ENCODE measurements at regions not wholly inside any gene's neighbourhood (a gene's known extent, or its start where the extent isn't known, plus 50 kb on each side); places are given as distances from the start of the nearest gene placed in this dataset.

DNA sequence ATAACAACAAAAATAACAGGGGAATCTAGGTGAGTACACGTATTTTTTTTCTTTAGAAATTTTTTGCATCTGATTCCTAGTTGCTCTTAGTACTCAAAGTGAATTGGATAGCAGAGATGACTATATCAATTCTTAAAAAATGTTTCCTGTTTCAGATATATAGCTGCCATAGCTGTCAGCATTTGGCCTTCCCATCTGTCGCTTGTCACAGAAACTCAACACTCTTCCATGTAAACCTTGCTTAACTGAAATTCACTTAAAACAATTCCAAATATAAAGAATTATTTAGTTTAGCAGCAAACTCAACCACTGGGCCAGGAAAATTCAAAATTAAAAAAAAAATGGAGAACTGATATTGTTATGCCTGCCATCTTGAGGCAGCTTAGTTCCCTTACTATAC lies 807.5 kb downstream of the IGSF11 start:
- CTCF ChIA-PET (ENCODE audit: low intra/inter-chr PET ratio), result no interaction called here
- FAIRE-seq (no peak), ATAC-seq (no peak), DNase-seq (ENCODE audit: extremely low read depth in 1 of 4, low spot score in 3 of 4) (no peak)
- H2AFZ ChIP-seq (ENCODE audit: low read depth, low read length), result no peak overlapping the region
- POLR2A ChIA-PET, result no interaction called here
- no peak overlapping the region for H3K4me2 ChIP-seq (ENCODE audit: insufficient read depth, low read length)
- BruUV-seq (replicated peaks), result no TSS peak
- TF ChIP-seq ETV5 (CRISPR knock-in tag; IDR thresholded peaks at IDR 0.05; ENCODE audit: low read depth) (no peak), NCOR1 (IDR thresholded peaks at IDR 0.05) (no peak), MEF2D (tag; conservative IDR thresholded peaks at IDR 0.05; ENCODE audit: low read depth) (no peak), KLF16 (IDR thresholded peaks at IDR 0.05) (no peak), ETV1 (tag; conservative IDR thresholded peaks at IDR 0.05; ENCODE audit: low read depth) (no peak), TBP (optimal IDR thresholded peaks at IDR 0.05; ENCODE audit: low read depth, low read length) (no peak), ZNF778 (CRISPR knock-in tag; IDR thresholded peaks at IDR 0.05) (no peak), EWSR1 (IDR thresholded peaks at IDR 0.05; ENCODE audit: borderline replicate concordance, low read depth, partially characterized antibody) (no peak), POLR2B (IDR thresholded peaks at IDR 0.05; ENCODE audit: low read depth, partially characterized antibody) (no peak), MTF1 (CRISPR knock-in tag; IDR thresholded peaks at IDR 0.05; ENCODE audit: borderline replicate concordance) (no peak), RAD21 (CRISPR knock-in tag; conservative IDR thresholded peaks at IDR 0.05 in 1 of 2, IDR thresholded peaks at IDR 0.05 in 1 of 2) (no peak), TEAD2 (tag; IDR thresholded peaks at IDR 0.05) (no peak), RBM22 (IDR thresholded peaks at IDR 0.05; ENCODE audit: low read depth, low read length, poor library complexity, severe bottlenecking) (no peak), HCFC1 (IDR thresholded peaks at IDR 0.05; ENCODE audit: low read depth, low read length) (no peak), TCF7L2 (IDR thresholded peaks at IDR 0.05; ENCODE audit: low read depth, low read length) (no peak)
- TF ChIP-seq, protein P1, sequence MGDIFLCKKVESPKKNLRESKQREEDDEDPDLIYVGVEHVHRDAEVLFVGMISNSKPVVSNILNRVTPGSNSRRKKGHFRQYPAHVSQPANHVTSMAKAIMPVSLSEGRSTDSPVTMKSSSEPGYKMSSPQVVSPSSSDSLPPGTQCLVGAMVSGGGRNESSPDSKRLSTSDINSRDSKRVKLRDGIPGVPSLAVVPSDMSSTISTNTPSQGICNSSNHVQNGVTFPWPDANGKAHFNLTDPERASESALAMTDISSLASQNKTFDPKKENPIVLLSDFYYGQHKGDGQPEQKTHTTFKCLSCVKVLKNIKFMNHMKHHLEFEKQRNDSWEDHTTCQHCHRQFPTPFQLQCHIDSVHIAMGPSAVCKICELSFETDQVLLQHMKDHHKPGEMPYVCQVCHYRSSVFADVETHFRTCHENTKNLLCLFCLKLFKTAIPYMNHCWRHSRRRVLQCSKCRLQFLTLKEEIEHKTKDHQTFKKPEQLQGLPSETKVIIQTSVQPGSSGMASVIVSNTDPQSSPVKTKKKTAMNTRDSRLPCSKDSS (IDR thresholded peaks at IDR 0.05; ENCODE audit: low read depth, partially characterized antibody), result no peak
- TF ChIP-seq, protein P2, sequence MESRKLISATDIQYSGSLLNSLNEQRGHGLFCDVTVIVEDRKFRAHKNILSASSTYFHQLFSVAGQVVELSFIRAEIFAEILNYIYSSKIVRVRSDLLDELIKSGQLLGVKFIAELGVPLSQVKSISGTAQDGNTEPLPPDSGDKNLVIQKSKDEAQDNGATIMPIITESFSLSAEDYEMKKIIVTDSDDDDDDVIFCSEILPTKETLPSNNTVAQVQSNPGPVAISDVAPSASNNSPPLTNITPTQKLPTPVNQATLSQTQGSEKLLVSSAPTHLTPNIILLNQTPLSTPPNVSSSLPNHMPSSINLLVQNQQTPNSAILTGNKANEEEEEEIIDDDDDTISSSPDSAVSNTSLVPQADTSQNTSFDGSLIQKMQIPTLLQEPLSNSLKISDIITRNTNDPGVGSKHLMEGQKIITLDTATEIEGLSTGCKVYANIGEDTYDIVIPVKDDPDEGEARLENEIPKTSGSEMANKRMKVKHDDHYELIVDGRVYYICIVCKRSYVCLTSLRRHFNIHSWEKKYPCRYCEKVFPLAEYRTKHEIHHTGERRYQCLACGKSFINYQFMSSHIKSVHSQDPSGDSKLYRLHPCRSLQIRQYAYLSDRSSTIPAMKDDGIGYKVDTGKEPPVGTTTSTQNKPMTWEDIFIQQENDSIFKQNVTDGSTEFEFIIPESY (CRISPR knock-in tag; IDR thresholded peaks at IDR 0.05), result no peak
- no peaks in the 10 kb centered on the region for H3K9me3 ChIP-seq (replicated peaks; ENCODE audit: control insufficient read depth, insufficient read depth, low read depth, low read length)
- WGBS (ENCODE audit: insufficient coverage, low coverage, missing lambda C conversion rate), result 0% methylated on average over 2 of the region's 2 CpGs
- no peaks in the 10 kb centered on the region for H3K27me3 ChIP-seq (ENCODE audit: control insufficient read depth in 2 of 2, insufficient read depth in 2 of 2, low read length in 2 of 2)
- no peaks in the 10 kb centered on the region for H3K9me1 ChIP-seq (ENCODE audit: control insufficient read depth, insufficient read depth, low read length)
- H3K9ac ChIP-seq (ENCODE audit: insufficient read depth in 1 of 2, low read depth in 2 of 2, low read length in 2 of 2), result no peak overlapping the region
- H3K27ac ChIP-seq (ENCODE audit: extremely low read depth, low read depth, low read length), result no peak overlapping the region
- in situ Hi-C loops (cut with MboI) (no loop called here), intact Hi-C loops (cut with micrococcal nuclease) (no loop called here)
- H3K79me2 ChIP-seq (ENCODE audit: control insufficient read depth, insufficient read depth, low read length), result no peaks in the 10 kb centered on the region
- H3K4me1 ChIP-seq (replicated peaks in 1 of 2; ENCODE audit: control insufficient read depth in 2 of 2, insufficient read depth in 2 of 2, low read length in 2 of 2), result no peaks in the 10 kb centered on the region
- H3K36me3 ChIP-seq (ENCODE audit: control insufficient read depth, insufficient read depth, low read length), result no peaks in the 10 kb centered on the region
- no peaks in the 10 kb centered on the region for H4K20me1 ChIP-seq (replicated peaks; ENCODE audit: control insufficient read depth, insufficient read depth, low read length)
- H3K4me3 ChIP-seq, result no peak overlapping the region

All from K562 (cell line).